K562 (cell line): ENCODE measurements at regions not wholly inside any gene's neighbourhood (a gene's known extent, or its start where the extent isn't known, plus 50 kb on each side); places are given as distances from the start of the nearest gene placed in this dataset.

Source experiments
- ATAC-seq: fragments of 200-7000 bp; cut with Tn5 transposase; 3 replicates; pipeline ENCODE4 v1.9.1; 2020; ENCODE audit warnings: moderate library complexity
- BruUV-seq: library from RNA; stranded (reverse); fragments of 400-500 nt; replicated peaks from 2 replicates; lab custom pipeline; 2021; lab: Mats Ljungman, UMichigan
- CTCF ChIA-PET: fragments of 300-600 bp; formaldehyde crosslinking; extraction: SDS; loops from one replicate; lab custom pipeline; 2021; ENCODE audit warnings: low intra/inter-chr PET ratio; lab: Yijun Ruan, JAX
- POLR2A ChIA-PET: fragments of 300-600, 350-650 bp; sonication (Branson Sonifier 250); formaldehyde crosslinking; extraction: SDS; loops from one replicate; lab custom pipeline; 2021; ENCODE audit warnings: antibody characterized with exemption, inconsistent platforms; lab: Yijun Ruan, JAX
- DNase-seq, 4 experiments: peaks; one replicate each; pipeline versions ENCODE4 v3.0.0 to v3.0.0-alpha.2; 2011 to 2018; ENCODE audit warnings: low spot score in 3 of 4, mixed read lengths in 3 of 4; ENCODE audit errors: extremely low read depth in 1 of 4
- FAIRE-seq: peaks from 2 replicates; lab custom pipeline; 2011; peaks lifted over from hg19 to GRCh38; lab: Jason Lieb, UNC
- H2AFZ ChIP-seq: 2 replicates; pipeline ENCODE4 v1.6.0; 2011; ENCODE audit warnings: low read depth, low read length, control low read depth, inconsistent platforms
- H3K27ac ChIP-seq: fragments of 200-600 bp; 3 replicates; pipeline ENCODE4 v1.8.0; 2011; ENCODE audit warnings: low read depth, mild to moderate bottlenecking, control low read depth, inconsistent platforms, low read length, moderate library complexity, mixed read lengths; ENCODE audit errors: extremely low read depth
- H3K27me3 ChIP-seq, 2 experiments: fragments of 300-600 bp in 1 of 2; 2 replicates in 1 of 2; 3 replicates in 1 of 2; pipeline versions ENCODE4 v1.6.0 to v1.8.0; 2011; ENCODE audit warnings: inconsistent platforms in 2 of 2, low read length in 2 of 2, mild to moderate bottlenecking in 1 of 2, mixed read lengths in 1 of 2, moderate library complexity in 1 of 2; ENCODE audit not compliant: control insufficient read depth in 2 of 2, insufficient read depth in 2 of 2
- H3K36me3 ChIP-seq: fragments of 300-600 bp; 3 replicates; pipeline ENCODE4 v1.8.0; 2011; ENCODE audit warnings: mild to moderate bottlenecking, low read length, inconsistent platforms; ENCODE audit not compliant: control insufficient read depth, insufficient read depth
- H3K4me1 ChIP-seq, 2 experiments: fragments of 200-600 bp in 1 of 2; replicated peaks in 1 of 2; 2 replicates in 1 of 2; 3 replicates in 1 of 2; pipeline versions ENCODE4 v1.5.1 to v1.8.0; 2011; ENCODE audit warnings: inconsistent platforms in 2 of 2, low read length in 2 of 2, mild to moderate bottlenecking in 1 of 2, mixed read lengths in 1 of 2, moderate library complexity in 1 of 2; ENCODE audit not compliant: control insufficient read depth in 2 of 2, insufficient read depth in 2 of 2
- H3K4me2 ChIP-seq: 2 replicates; pipeline ENCODE4 v1.6.1; 2011; ENCODE audit warnings: low read length, control low read depth, inconsistent platforms, mixed read lengths; ENCODE audit not compliant: insufficient read depth
- H3K4me3 ChIP-seq: fragments of 200-600 bp; sonication (generic), shearing (Covaris generic); 2 replicates; pipeline ENCODE4 v1.5.1; 2016; ENCODE audit warnings: control low read depth, inconsistent platforms
- H3K79me2 ChIP-seq: fragments of 200-600 bp; 3 replicates; pipeline ENCODE4 v1.8.0; 2011; ENCODE audit warnings: low read length, inconsistent platforms; ENCODE audit not compliant: control insufficient read depth, insufficient read depth
- H3K9ac ChIP-seq, 2 experiments: 2 replicates each; pipeline versions ENCODE4 v1.6.0 to v1.6.1; 2011; ENCODE audit warnings: low read depth in 2 of 2, low read length in 2 of 2, control low read depth in 1 of 2, inconsistent platforms in 1 of 2, mild to moderate bottlenecking in 1 of 2, mixed read lengths in 1 of 2; ENCODE audit not compliant: insufficient read depth in 1 of 2
- H3K9me1 ChIP-seq: one replicate; pipeline ENCODE4 v1.6.0; 2011; ENCODE audit warnings: inconsistent platforms, mild to moderate bottlenecking, low read length, moderate library complexity; ENCODE audit not compliant: control insufficient read depth, insufficient read depth
- H3K9me3 ChIP-seq: replicated peaks from 2 replicates; pipeline ENCODE4 v1.5.1; 2011; ENCODE audit warnings: low read depth, low read length, inconsistent platforms; ENCODE audit not compliant: control insufficient read depth, insufficient read depth
- H4K20me1 ChIP-seq: replicated peaks from 2 replicates; pipeline ENCODE4 v1.6.1; 2011; ENCODE audit warnings: low read length, inconsistent platforms, mixed read lengths; ENCODE audit not compliant: control insufficient read depth, insufficient read depth
- ASH1L ChIP-seq: fragments of 450-650 bp; IDR thresholded peaks from 2 replicates; pipeline ENCODE4 v1.6.1; 2018; ENCODE audit warnings: borderline replicate concordance, mild to moderate bottlenecking, low read depth; ENCODE audit not compliant: partially characterized antibody
- E2F3 ChIP-seq: fragments of 250-450 bp; sonication (Bioruptor Pico); IDR thresholded peaks from 2 replicates; pipeline ENCODE4 v1.4.0; 2020; ENCODE audit warnings: mild to moderate bottlenecking
- KAT2B ChIP-seq: IDR thresholded peaks from one replicate; pipeline ENCODE4 v1.6.1; 2012; ENCODE audit warnings: low read depth, mild to moderate bottlenecking, control low read depth, inconsistent platforms, low read length, moderate library complexity
- MAFG ChIP-seq: fragments of 450-650 bp; conservative IDR thresholded peaks from 2 replicates; pipeline ENCODE4 v1.6.1; 2016; ENCODE audit warnings: missing genetic modification characterization, missing compliant biosample characterization
- PML ChIP-seq: IDR thresholded peaks from 2 replicates; pipeline ENCODE4 v1.6.1; 2012; ENCODE audit warnings: low read length, inconsistent platforms
- U2AF1 ChIP-seq: fragments of 200-400 bp; formaldehyde crosslinking; optimal IDR thresholded peaks from 2 replicates; pipeline ENCODE3; 2017; ENCODE audit warnings: mild to moderate bottlenecking, low read depth, low read length, moderate library complexity
- ZNF239 ChIP-seq: fragments of 250-450 bp; sonication (Bioruptor Pico); IDR thresholded peaks from 2 replicates; pipeline ENCODE4 v1.4.0; 2020; ENCODE audit warnings: mild to moderate bottlenecking
- in situ Hi-C: fragments of 300-500 bp; cut with MboI; formaldehyde crosslinking; loops from 4 replicates; pipeline ENCODE4 v1.15.0; 2018; ENCODE audit warnings: inconsistent platforms, mixed read lengths
- intact Hi-C: fragments of 100-400 bp; cut with micrococcal nuclease; formaldehyde crosslinking; loops from 2 replicates; pipeline ENCODE4 v1.14.2; 2022
- TF ChIP-seq, protein P1 (sequence below): sonication (generic); formaldehyde crosslinking; IDR thresholded peaks from 2 replicates; pipeline ENCODE4 v1.8.0; 2022; ENCODE audit warnings: mild to moderate bottlenecking, missing genetic modification reagents, borderline replicate concordance

- TF ChIP-seq MAFG (tag) (no peak), PML (no peak), ZNF239 (no peak), KAT2B (no peak), E2F3 (CRISPR knock-in tag) (no peak), U2AF1 (no peak)
- TF ChIP-seq, protein P1, sequence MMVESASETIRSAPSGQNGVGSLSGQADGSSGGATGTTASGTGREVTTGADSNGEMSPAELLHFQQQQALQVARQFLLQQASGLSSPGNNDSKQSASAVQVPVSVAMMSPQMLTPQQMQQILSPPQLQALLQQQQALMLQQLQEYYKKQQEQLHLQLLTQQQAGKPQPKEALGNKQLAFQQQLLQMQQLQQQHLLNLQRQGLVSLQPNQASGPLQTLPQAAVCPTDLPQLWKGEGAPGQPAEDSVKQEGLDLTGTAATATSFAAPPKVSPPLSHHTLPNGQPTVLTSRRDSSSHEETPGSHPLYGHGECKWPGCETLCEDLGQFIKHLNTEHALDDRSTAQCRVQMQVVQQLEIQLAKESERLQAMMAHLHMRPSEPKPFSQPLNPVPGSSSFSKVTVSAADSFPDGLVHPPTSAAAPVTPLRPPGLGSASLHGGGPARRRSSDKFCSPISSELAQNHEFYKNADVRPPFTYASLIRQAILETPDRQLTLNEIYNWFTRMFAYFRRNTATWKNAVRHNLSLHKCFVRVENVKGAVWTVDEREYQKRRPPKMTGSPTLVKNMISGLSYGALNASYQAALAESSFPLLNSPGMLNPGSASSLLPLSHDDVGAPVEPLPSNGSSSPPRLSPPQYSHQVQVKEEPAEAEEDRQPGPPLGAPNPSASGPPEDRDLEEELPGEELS (CRISPR knock-in tag): no peak
- TF ChIP-seq, all 486 proteins: peak for 0
Measured at GRCh38 chr13:82758044-82758443, 1124.2 kb downstream of the SLITRK1 start (continued).

DNA sequence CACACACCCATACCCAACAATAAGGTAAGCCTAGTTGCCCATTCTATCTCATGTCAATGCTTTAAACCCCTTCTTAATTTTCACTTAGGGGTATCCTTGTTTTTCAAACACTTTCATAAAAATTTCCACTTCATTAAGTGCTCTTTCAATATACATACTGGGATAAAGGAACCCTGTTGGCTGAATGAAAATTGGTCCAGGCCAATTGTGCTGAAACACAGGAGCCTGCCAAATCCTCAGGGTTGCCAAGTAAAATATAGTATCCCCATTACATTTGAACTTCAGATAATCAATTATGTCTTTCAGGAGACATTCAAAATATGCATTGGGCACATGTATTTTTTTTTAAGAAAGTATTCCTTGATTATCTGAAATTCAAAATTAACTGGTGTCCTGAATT is 1131.1 kb downstream of the SLITRK1 start:
- POLR2A ChIA-PET: no interaction called here
- in situ Hi-C loops (no loop called here), intact Hi-C loops (no loop called here)
- no peak overlapping the region for H2AFZ ChIP-seq
- no peaks in the 10 kb centered on the region for H3K4me1 ChIP-seq
- FAIRE-seq (no peak), ATAC-seq (no peak), DNase-seq (no peak)
- no peak overlapping the region for H3K4me2 ChIP-seq
- no peak overlapping the region for H3K9ac ChIP-seq
- no peaks in the 10 kb centered on the region for H4K20me1 ChIP-seq
- H3K4me3 ChIP-seq: no peak overlapping the region
- CTCF ChIA-PET: no interaction called here
- peaks cover under 1% of the 10 kb centered on the region; the same call in 1 of the 2 replicates for H3K9me3 ChIP-seq
- no peak overlapping the region for H3K27ac ChIP-seq
- no peaks in the 10 kb centered on the region for H3K9me1 ChIP-seq
- H3K27me3 ChIP-seq: no peaks in the 10 kb centered on the region
- no peaks in the 10 kb centered on the region for H3K79me2 ChIP-seq
- H3K36me3 ChIP-seq: no peaks in the 10 kb centered on the region
- BruUV-seq: no TSS peak
- TF ChIP-seq ASH1L: no peak
